Caco-2 (cell line): ENCODE measurements at regions not wholly inside any gene's neighbourhood (a gene's known extent, or its start where the extent isn't known, plus 50 kb on each side); places are given as distances from the start of the nearest gene placed in this dataset.

ENCODE experiments used
- BruUV-seq: library from RNA; stranded (reverse); fragments of 400-500 nt; replicated peaks from 2 replicates; lab custom pipeline; 2021; lab: Mats Ljungman, UMichigan
- CTCF ChIA-PET: fragments of 300-600 bp; sonication (Branson Sonifier 250); formaldehyde crosslinking; loops from one replicate; lab custom pipeline; 2022; ENCODE audit warnings: antibody characterized with exemption; lab: Charles Lee
- POLR2A ChIA-PET: fragments of 300-600 bp; sonication (Branson Sonifier 250); formaldehyde crosslinking; loops from one replicate; lab custom pipeline; 2022; ENCODE audit warnings: antibody characterized with exemption; lab: Charles Lee
- DNase-seq, 2 experiments: peaks; one replicate each; pipeline versions ENCODE4 v3.0.0 to v3.0.0-alpha.2; 2020 to 2022
- H3K27me3 ChIP-seq: replicated peaks from 2 replicates; pipeline ENCODE4 v1.6.0; 2011; ENCODE audit warnings: low read length; ENCODE audit not compliant: control insufficient read depth, insufficient read depth
- H3K36me3 ChIP-seq: 2 replicates; pipeline ENCODE4 v1.5.1; 2011; ENCODE audit warnings: low read length; ENCODE audit not compliant: control insufficient read depth, insufficient read depth
- H3K4me1 ChIP-seq: fragments of 250-450 bp; sonication (Bioruptor Pico); 2 replicates; pipeline ENCODE4 v1.5.1; 2020; ENCODE audit warnings: mild to moderate bottlenecking
- H3K4me3 ChIP-seq: 2 replicates; pipeline ENCODE4 v1.5.1; 2011; ENCODE audit warnings: low read depth, mild to moderate bottlenecking, control low read depth, low read length
- H3K9me3 ChIP-seq: fragments of 250-450 bp; sonication (Bioruptor Pico); 2 replicates; pipeline ENCODE4 v1.5.1; 2020; ENCODE audit warnings: mild to moderate bottlenecking, moderate library complexity
- H3K27ac Mint-ChIP-seq: one replicate; pipeline ENCODE4 v1.8.0; 2022; ENCODE audit warnings: mixed read lengths; ENCODE audit not compliant: unreplicated experiment
- H3K27me3 Mint-ChIP-seq: one replicate; pipeline ENCODE4 v1.8.0; 2022; ENCODE audit warnings: mixed read lengths; ENCODE audit not compliant: insufficient read depth, unreplicated experiment
- H3K36me3 Mint-ChIP-seq: one replicate; pipeline ENCODE4 v1.8.0; 2022; ENCODE audit warnings: mild to moderate bottlenecking, mixed read lengths; ENCODE audit not compliant: insufficient read depth, unreplicated experiment
- H3K4me1 Mint-ChIP-seq: one replicate; pipeline ENCODE4 v1.8.0; 2022; ENCODE audit warnings: low read depth, mixed read lengths; ENCODE audit not compliant: unreplicated experiment
- H3K4me3 Mint-ChIP-seq: one replicate; pipeline ENCODE4 v1.8.0; 2022; ENCODE audit warnings: mild to moderate bottlenecking, moderate library complexity, mixed read lengths; ENCODE audit not compliant: unreplicated experiment
- H3K9me3 Mint-ChIP-seq: one replicate; pipeline ENCODE4 v1.8.0; 2022; ENCODE audit warnings: mixed read lengths; ENCODE audit not compliant: unreplicated experiment
- intact Hi-C: fragments of 100-400 bp; cut with micrococcal nuclease; formaldehyde crosslinking; loops from one replicate; pipeline ENCODE4 v1.10.0; 2022; ENCODE audit not compliant: unreplicated experiment
- TF ChIP-seq, protein P1 (sequence below), 2 experiments: fragments of 200-600 bp in 1 of 2; IDR thresholded peaks; 1 replicate in 1 of 2; 2 replicates in 1 of 2; pipeline versions ENCODE4 v1.5.1 to v1.8.0; 2011 to 2022; ENCODE audit warnings: antibody characterized with exemption in 1 of 2, control low read depth in 1 of 2, inconsistent platforms in 1 of 2, low read depth in 1 of 2, low read length in 1 of 2, mild to moderate bottlenecking in 1 of 2, moderate library complexity in 1 of 2; ENCODE audit not compliant: insufficient read depth in 1 of 2, severe bottlenecking in 1 of 2, unreplicated experiment in 1 of 2

DNA sequence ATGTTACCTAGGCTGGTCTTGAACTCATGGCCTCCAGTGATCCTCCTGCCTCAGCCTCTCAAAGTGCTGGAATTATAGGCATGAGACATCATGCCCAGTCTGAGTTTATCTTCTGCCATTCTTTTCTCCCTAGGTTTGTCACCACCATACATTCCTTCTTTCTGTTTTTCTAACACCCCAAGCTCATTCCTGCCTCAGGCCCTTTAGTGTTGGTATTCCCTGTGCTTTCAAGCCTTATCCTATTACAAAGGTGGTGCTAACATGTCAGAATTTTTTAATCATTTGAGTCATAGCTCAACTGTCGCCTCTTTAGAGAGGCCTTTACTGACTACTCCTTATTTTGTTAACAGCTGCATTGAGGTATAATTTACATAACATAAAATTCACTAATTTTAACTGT lies 221.1 kb upstream of the PRSS16 start:
- ChIA-PET POLR2A (no interaction called here), CTCF (no interaction called here)
- no peak overlapping the region for H3K4me3 ChIP-seq
- intact Hi-C loops, result no loop called here
- no peak for DNase-seq
- Mint-ChIP-seq H3K4me3 (no peak overlapping the region), H3K27ac (no peak overlapping the region), H3K9me3 (peaks cover 9% of the 10 kb centered on the region), H3K27me3 (no peaks in the 10 kb centered on the region), H3K36me3 (no peaks in the 10 kb centered on the region), H3K4me1 (no peaks in the 10 kb centered on the region)
- no peaks in the 10 kb centered on the region for H3K4me1 ChIP-seq
- TF ChIP-seq, protein P1, sequence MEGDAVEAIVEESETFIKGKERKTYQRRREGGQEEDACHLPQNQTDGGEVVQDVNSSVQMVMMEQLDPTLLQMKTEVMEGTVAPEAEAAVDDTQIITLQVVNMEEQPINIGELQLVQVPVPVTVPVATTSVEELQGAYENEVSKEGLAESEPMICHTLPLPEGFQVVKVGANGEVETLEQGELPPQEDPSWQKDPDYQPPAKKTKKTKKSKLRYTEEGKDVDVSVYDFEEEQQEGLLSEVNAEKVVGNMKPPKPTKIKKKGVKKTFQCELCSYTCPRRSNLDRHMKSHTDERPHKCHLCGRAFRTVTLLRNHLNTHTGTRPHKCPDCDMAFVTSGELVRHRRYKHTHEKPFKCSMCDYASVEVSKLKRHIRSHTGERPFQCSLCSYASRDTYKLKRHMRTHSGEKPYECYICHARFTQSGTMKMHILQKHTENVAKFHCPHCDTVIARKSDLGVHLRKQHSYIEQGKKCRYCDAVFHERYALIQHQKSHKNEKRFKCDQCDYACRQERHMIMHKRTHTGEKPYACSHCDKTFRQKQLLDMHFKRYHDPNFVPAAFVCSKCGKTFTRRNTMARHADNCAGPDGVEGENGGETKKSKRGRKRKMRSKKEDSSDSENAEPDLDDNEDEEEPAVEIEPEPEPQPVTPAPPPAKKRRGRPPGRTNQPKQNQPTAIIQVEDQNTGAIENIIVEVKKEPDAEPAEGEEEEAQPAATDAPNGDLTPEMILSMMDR (IDR thresholded peaks at IDR 0.05; ENCODE audit: insufficient read depth in 1 of 2, low read depth in 1 of 2, low read length in 1 of 2, severe bottlenecking in 1 of 2, unreplicated experiment in 1 of 2), result no peak
- H3K9me3 ChIP-seq, result no peaks in the 10 kb centered on the region
- H3K27me3 ChIP-seq, result no peaks in the 10 kb centered on the region
- BruUV-seq, result no TSS peak
- no peaks in the 10 kb centered on the region for H3K36me3 ChIP-seq

- no peak overlapping the region for H3K4me3 Mint-ChIP-seq
- H3K27ac Mint-ChIP-seq, result no peak overlapping the region
- BruUV-seq, result no TSS peak
- H3K36me3 ChIP-seq, result no peaks in the 10 kb centered on the region
- TF ChIP-seq, protein P1 (IDR thresholded peaks at IDR 0.05; ENCODE audit: insufficient read depth in 1 of 2, low read depth in 1 of 2, low read length in 1 of 2, severe bottlenecking in 1 of 2, unreplicated experiment in 1 of 2), result no peak
- H3K27me3 ChIP-seq, result no peaks in the 10 kb centered on the region
- H3K4me1 ChIP-seq, result 0 out of 2 replicates have a peak, but pooled peaks cover 7% of the 10 kb centered on the region
- no peaks in the 10 kb centered on the region for H3K27me3 Mint-ChIP-seq
- POLR2A ChIA-PET, result no interaction called here
- intact Hi-C loops, result no loop called here
- CTCF ChIA-PET, result no interaction called here
- DNase-seq, result no peak
- H3K4me1 Mint-ChIP-seq, result peaks cover 5% of the 10 kb centered on the region
- no peaks in the 10 kb centered on the region for H3K36me3 Mint-ChIP-seq
- H3K4me3 ChIP-seq, result no peak overlapping the region
- no peaks in the 10 kb centered on the region for H3K9me3 ChIP-seq
- no peaks in the 10 kb centered on the region for H3K9me3 Mint-ChIP-seq
These were observed 216.2 kb upstream of the PRSS16 start for GRCh38 chr6:27031302-27031701.

- Mint-ChIP-seq H3K36me3 (no peaks in the 10 kb centered on the region), H3K27ac (no peak overlapping the region), H3K4me1 (peaks cover 11% of the 10 kb centered on the region), H3K27me3 (no peaks in the 10 kb centered on the region), H3K4me3 (no peak overlapping the region), H3K9me3 (no peaks in the 10 kb centered on the region)
- DNase-seq, result no peak
- CTCF ChIA-PET, result no interaction called here
- POLR2A ChIA-PET, result no interaction called here
- intact Hi-C loops, result no loop called here
- Histone ChIP-seq H3K36me3 (no peaks in the 10 kb centered on the region), H3K27me3 (no peaks in the 10 kb centered on the region), H3K9me3 (no peaks in the 10 kb centered on the region), H3K4me3 (no peak overlapping the region), H3K4me1 (peaks cover 10% of the 10 kb centered on the region; the same call in 1 of the 2 replicates)
- BruUV-seq, result no TSS peak
- TF ChIP-seq, protein P1 (IDR thresholded peaks at IDR 0.05; ENCODE audit: insufficient read depth in 1 of 2, low read depth in 1 of 2, low read length in 1 of 2, severe bottlenecking in 1 of 2, unreplicated experiment in 1 of 2), result no peak
These were observed 209.0 kb upstream of the PRSS16 start for GRCh38 chr6:27038498-27038897.
